ENCODE measurements at regions not wholly inside any gene's neighbourhood (a gene's known extent, or its start where the extent isn't known, plus 50 kb on each side); places are given as distances from the start of the nearest gene placed in this dataset.

DNA sequence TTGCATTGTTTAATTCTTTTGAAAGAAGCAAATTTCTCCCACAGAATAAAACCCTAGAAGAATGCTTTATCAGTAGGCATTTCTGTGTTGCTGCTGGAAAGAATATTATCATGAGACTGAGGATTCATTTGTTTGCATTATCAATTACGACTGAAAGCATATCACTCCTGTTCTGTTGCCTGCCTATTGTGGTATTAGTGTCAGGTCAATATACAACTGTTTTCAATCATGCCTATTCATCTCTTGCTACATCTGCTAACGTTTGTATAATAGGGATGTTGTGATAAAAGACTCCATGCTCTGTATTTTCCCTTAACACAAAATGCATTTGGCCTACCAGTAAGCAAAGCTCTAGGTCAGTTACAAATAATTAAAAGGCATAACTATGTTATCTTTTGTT lies 221.5 kb downstream of the PTPRC start:
- TF ChIP-seq, protein P1, sequence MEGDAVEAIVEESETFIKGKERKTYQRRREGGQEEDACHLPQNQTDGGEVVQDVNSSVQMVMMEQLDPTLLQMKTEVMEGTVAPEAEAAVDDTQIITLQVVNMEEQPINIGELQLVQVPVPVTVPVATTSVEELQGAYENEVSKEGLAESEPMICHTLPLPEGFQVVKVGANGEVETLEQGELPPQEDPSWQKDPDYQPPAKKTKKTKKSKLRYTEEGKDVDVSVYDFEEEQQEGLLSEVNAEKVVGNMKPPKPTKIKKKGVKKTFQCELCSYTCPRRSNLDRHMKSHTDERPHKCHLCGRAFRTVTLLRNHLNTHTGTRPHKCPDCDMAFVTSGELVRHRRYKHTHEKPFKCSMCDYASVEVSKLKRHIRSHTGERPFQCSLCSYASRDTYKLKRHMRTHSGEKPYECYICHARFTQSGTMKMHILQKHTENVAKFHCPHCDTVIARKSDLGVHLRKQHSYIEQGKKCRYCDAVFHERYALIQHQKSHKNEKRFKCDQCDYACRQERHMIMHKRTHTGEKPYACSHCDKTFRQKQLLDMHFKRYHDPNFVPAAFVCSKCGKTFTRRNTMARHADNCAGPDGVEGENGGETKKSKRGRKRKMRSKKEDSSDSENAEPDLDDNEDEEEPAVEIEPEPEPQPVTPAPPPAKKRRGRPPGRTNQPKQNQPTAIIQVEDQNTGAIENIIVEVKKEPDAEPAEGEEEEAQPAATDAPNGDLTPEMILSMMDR (IDR thresholded peaks at IDR 0.05; ENCODE audit: insufficient read depth, low read depth, low read length): no peak
- no peak for TF ChIP-seq EZH2 (IDR thresholded peaks at IDR 0.05; ENCODE audit: insufficient read depth, low read length)

Data from astrocyte (in vitro differentiated cells and primary cell).